IPS-15b (cell line): ENCODE measurements at regions not wholly inside any gene's neighbourhood (a gene's known extent, or its start where the extent isn't known, plus 50 kb on each side); places are given as distances from the start of the nearest gene placed in this dataset.

Experiments
- H3K27me3 ChIP-seq: one replicate; pipeline ENCODE4 v1.6.1; 2013; ENCODE audit warnings: low read length; ENCODE audit not compliant: control insufficient read depth, insufficient read depth
- H3K36me3 ChIP-seq: one replicate; pipeline ENCODE4 v1.6.1; 2013; ENCODE audit warnings: low read length; ENCODE audit not compliant: control insufficient read depth, insufficient read depth
- H3K4me1 ChIP-seq: one replicate; pipeline ENCODE4 v1.6.1; 2013; ENCODE audit warnings: mild to moderate bottlenecking, low read length; ENCODE audit not compliant: control insufficient read depth, insufficient read depth
- H3K4me3 ChIP-seq: one replicate; pipeline ENCODE4 v1.5.1; 2013; ENCODE audit warnings: low read depth, low read length
- H3K9ac ChIP-seq: one replicate; pipeline ENCODE4 v1.6.1; 2013; ENCODE audit warnings: low read depth, mild to moderate bottlenecking, low read length
- H3K9me3 ChIP-seq: one replicate; pipeline ENCODE4 v1.6.1; 2013; ENCODE audit warnings: mild to moderate bottlenecking, low read length; ENCODE audit not compliant: control insufficient read depth, insufficient read depth

DNA sequence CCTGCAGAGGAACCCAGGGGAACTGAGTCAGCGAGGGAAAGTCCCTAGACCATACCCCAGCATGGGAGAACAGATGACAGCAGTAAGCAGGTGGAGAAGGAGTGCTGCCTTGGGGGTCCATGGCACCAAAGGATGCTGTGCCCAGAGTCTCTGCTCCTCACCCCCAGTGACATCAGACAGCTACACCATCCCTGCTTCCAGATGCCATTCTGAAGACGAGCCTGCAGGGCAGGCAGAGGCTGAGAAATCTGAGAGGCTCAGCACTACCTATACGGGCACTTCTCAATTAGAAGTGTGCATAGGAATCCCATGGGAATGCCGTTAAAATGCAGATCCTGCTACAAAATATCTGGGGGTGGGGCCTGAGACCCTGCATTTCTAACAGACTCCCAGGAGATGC lies 211.3 kb upstream of the NSMCE3 start:
- H3K9ac ChIP-seq: no peak overlapping the region
- H3K4me1 ChIP-seq: peaks cover 2% of the 10 kb centered on the region
- no peaks in the 10 kb centered on the region for H3K9me3 ChIP-seq
- H3K36me3 ChIP-seq: no peaks in the 10 kb centered on the region
- no peak overlapping the region for H3K4me3 ChIP-seq
- no peaks in the 10 kb centered on the region for H3K27me3 ChIP-seq

DNA sequence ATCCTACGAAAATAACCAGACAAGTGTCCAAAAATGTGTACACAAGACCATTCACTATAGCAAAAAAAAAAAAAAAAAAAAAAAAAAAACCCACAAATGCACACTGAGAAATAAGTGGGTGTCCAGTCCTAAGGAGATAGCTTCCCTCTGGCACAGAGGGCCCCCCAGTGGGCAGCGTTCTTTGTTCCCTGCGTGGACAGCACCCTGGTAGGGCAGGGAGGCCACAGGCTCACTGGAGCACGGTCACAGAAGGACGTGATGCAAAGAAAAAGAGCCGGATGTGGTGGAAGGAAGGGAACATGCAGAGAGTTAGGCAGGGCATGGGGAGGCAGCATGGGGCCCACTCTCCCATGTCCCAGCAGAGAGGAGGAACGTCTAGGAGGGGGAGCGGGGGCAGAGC lies 210.7 kb upstream of the NSMCE3 start:
- Histone ChIP-seq H3K9ac (no peak overlapping the region), H3K27me3 (no peaks in the 10 kb centered on the region), H3K9me3 (no peaks in the 10 kb centered on the region), H3K36me3 (no peaks in the 10 kb centered on the region), H3K4me3 (no peak overlapping the region), H3K4me1 (peaks cover 2% of the 10 kb centered on the region)

DNA sequence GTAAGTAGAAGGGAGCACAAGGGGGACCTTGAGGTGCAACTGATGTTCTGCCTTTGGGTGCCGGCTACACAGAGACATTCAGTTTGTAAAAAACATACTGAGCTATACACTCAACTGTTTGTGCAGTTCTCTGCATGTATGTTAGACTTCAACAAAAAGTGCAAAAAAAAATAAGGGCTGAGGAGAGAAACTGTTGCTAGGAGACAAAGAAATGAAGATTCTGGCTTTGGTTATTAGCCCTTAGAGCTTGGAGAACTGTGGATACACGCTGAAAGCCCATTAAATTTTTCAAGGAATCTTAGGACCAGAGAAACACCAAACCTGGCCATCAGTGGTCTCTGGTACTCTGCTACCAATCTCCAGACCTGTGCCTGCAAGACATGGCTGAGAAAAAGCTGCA lies 207.6 kb upstream of the NSMCE3 start:
- peaks cover 2% of the 10 kb centered on the region for H3K4me1 ChIP-seq
- no peak overlapping the region for H3K9ac ChIP-seq
- no peaks in the 10 kb centered on the region for H3K27me3 ChIP-seq
- no peaks in the 10 kb centered on the region for H3K9me3 ChIP-seq
- H3K36me3 ChIP-seq: no peaks in the 10 kb centered on the region
- H3K4me3 ChIP-seq: no peak overlapping the region

- Histone ChIP-seq H3K9me3 (no peaks in the 10 kb centered on the region), H3K9ac (no peak overlapping the region), H3K27me3 (no peaks in the 10 kb centered on the region), H3K4me3 (no peak overlapping the region), H3K4me1 (peaks cover 2% of the 10 kb centered on the region), H3K36me3 (no peaks in the 10 kb centered on the region)
Observed at GRCh38 chr15:29476503-29477080, 207.0 kb upstream of the NSMCE3 start.

DNA sequence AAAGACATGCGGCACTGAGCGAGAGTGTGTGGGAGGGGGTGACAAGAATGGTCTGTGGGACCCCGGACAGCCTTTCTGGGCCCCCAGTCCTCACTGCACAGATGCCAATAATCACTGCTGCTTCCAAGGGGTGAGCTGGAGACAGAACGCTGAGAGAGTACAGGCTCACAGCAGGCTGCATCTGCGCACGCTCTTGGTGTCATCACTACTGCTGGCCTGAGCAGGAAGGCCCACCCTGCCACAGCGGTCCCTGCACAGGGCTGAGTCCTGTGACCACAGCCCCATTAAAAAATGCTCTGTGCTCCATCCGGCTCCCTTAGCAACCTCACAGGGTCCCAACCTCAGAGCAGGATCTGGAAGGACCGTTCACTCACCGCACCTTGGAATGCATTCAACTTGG lies 205.5 kb upstream of the NSMCE3 start:
- no peaks in the 10 kb centered on the region for H3K4me1 ChIP-seq
- H3K27me3 ChIP-seq: no peaks in the 10 kb centered on the region
- H3K4me3 ChIP-seq: no peak overlapping the region
- H3K36me3 ChIP-seq: no peaks in the 10 kb centered on the region
- H3K9me3 ChIP-seq: no peaks in the 10 kb centered on the region
- no peak overlapping the region for H3K9ac ChIP-seq

GRCh38 chr15:29473621-29474105 lies 204.0 kb upstream of the NSMCE3 start:
- H3K36me3 ChIP-seq: no peaks in the 10 kb centered on the region
- no peaks in the 10 kb centered on the region for H3K4me1 ChIP-seq
- H3K9ac ChIP-seq: no peak overlapping the region
- no peak overlapping the region for H3K4me3 ChIP-seq
- no peaks in the 10 kb centered on the region for H3K9me3 ChIP-seq
- H3K27me3 ChIP-seq: no peaks in the 10 kb centered on the region

GRCh38 chr15:29472901-29473445 lies 203.4 kb upstream of the NSMCE3 start:
- no peaks in the 10 kb centered on the region for H3K4me1 ChIP-seq
- no peaks in the 10 kb centered on the region for H3K9me3 ChIP-seq
- H3K36me3 ChIP-seq: no peaks in the 10 kb centered on the region
- no peaks in the 10 kb centered on the region for H3K27me3 ChIP-seq
- H3K4me3 ChIP-seq: no peak overlapping the region
- no peak overlapping the region for H3K9ac ChIP-seq

- no peaks in the 10 kb centered on the region for H3K36me3 ChIP-seq
- H3K4me1 ChIP-seq: no peaks in the 10 kb centered on the region
- no peak overlapping the region for H3K9ac ChIP-seq
Observed at GRCh38 chr15:29471757-29472156, 202.1 kb upstream of the NSMCE3 start.

GRCh38 chr15:29471306-29471705 lies 201.7 kb upstream of the NSMCE3 start:
- no peaks in the 10 kb centered on the region for H3K4me1 ChIP-seq
- H3K9me3 ChIP-seq: no peaks in the 10 kb centered on the region
- H3K4me3 ChIP-seq: no peak overlapping the region
- no peak overlapping the region for H3K9ac ChIP-seq
- no peaks in the 10 kb centered on the region for H3K27me3 ChIP-seq
- H3K36me3 ChIP-seq: no peaks in the 10 kb centered on the region

More at GRCh38 chr15:29471757-29472156, 202.1 kb upstream of the NSMCE3 start:
- no peaks in the 10 kb centered on the region for H3K9me3 ChIP-seq
- no peak overlapping the region for H3K4me3 ChIP-seq
- no peaks in the 10 kb centered on the region for H3K27me3 ChIP-seq

GRCh38 chr15:29470794-29471193 lies 201.2 kb upstream of the NSMCE3 start:
- Histone ChIP-seq H3K9me3 (no peaks in the 10 kb centered on the region), H3K27me3 (no peaks in the 10 kb centered on the region), H3K36me3 (no peaks in the 10 kb centered on the region), H3K9ac (no peak overlapping the region), H3K4me1 (no peaks in the 10 kb centered on the region), H3K4me3 (no peak overlapping the region)

GRCh38 chr15:29470311-29470710 lies 200.7 kb upstream of the NSMCE3 start:
- no peaks in the 10 kb centered on the region for H3K4me1 ChIP-seq
- no peaks in the 10 kb centered on the region for H3K36me3 ChIP-seq
- H3K9ac ChIP-seq: no peak overlapping the region
- no peaks in the 10 kb centered on the region for H3K9me3 ChIP-seq
- H3K4me3 ChIP-seq: no peak overlapping the region
- no peaks in the 10 kb centered on the region for H3K27me3 ChIP-seq

DNA sequence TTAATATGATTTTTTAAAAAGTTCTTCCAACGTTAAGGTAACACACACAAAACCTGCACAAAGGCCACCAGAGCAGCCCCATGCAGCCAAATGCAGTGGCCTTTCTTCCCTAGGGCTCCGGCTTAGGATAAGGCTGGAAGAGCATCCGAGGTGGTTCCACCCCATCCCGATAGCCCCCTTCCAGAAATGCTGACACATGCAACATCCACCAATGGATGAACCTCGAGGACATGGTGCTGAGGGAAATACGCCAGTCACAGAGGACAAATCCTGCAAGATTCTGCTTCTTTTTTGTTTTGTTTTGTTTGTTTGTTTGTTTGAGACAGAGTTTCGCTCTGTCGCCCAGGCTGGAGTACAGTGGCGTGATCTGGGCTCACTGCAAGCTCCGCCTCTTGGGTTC lies 199.3 kb upstream of the NSMCE3 start:
- Histone ChIP-seq H3K9ac (no peak overlapping the region), H3K4me3 (no peak overlapping the region), H3K36me3 (no peaks in the 10 kb centered on the region), H3K4me1 (no peaks in the 10 kb centered on the region), H3K9me3 (no peaks in the 10 kb centered on the region), H3K27me3 (no peaks in the 10 kb centered on the region)
